Activated CD4-positive, alpha-beta T cell treated with anti-CD3 and anti-CD28 coated beads, Interleukin-2, Interleukin-6, amounts not matched to agents 100 ng/mL and 50 ng/mL, durations not matched to agents 16 hours and 8 hours (primary cell): ENCODE measurements at regions not wholly inside any gene's neighbourhood (a gene's known extent, or its start where the extent isn't known, plus 50 kb on each side); places are given as distances from the start of the nearest gene placed in this dataset.
"Not testable (repeated sequence)": the region's sequence is repeated elsewhere in the genome, so short reads cannot be mapped to it uniquely, and the experiment has no call there.

ENCODE experiments used
- DNase-seq: peaks from one replicate; pipeline ENCODE4 v3.0.0-alpha.2; 2020

DNA sequence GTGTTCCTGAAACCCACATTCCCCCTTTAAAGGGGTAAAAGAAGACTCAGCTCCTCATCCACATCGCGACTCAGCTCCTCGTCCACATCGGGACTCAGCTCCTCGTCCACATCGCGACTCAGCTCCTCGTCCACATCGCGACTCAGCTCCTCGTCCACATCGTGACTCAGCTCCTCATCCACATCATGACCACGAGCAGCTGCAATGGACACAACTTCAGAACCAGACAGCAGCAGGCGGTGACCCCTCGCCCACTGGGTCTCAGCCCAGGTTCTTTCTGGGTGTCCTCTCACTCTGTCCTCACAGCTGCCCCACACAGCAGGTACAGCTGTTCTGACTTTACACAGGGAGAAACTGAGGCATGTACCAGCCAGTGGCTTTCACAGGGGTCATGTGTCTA, 163.5 kb upstream of the SALL3 start:
- no peak for DNase-seq

DNA sequence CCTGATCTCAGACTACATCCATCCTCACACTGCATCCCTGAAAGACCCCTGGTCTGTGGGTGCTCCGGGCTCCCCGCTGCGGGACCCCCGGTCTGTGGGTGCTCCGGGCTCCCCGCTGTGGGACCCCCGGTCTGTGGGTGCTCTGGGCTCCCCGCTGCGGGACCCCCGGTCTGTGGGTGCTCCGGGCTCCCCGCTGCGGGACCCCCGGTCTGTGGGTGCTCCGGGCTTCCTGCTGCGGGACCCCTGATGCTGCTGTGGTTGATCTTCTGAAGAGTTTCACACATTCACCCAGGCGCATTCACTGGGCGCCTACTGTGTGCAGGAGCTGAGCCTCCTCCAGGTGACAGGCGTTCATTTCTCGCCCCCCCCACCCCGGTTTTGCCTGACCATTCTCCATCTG, 162.7 kb upstream of the SALL3 start:
- no peak for DNase-seq

DNA sequence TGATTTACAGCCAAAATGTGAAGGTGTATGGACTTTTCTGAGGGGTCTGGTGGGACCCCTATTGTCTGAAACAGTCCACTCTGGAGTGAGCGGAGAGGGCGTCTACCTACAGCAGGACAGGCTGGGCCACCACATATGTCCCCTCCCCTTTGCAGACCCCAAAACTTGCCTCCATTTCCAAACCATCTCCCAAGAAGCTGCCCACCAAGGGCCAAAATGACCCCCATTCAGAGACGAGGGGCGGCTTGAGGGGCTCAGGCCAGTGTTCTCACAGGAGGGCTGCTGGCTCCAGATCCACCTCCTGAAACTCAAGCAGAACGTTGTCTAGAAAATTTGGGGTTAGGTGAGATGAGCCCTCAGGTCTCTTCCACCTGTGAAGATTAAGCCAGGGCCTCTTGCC, 161.1 kb upstream of the SALL3 start:
- no peak for DNase-seq

DNA sequence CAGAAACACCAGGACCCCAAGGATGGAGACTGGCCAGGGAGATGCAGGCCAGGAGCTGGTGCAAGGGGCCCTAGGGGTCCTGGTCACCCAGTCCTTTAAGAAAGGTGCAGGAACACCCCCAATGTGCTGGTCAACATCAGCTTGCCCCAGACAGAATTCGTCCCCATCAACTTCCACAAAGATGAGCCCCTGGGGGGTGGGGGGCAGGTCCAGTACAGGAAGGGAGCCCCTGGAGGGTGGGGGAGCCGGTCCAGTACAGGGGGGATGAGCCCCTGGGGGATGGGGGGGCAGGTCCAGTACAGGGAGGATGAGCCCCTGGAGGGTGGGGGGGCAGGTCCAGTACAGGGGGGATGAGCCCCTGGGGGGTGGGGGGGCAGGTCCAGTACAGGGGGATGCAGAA, 160.7 kb upstream of the SALL3 start:
- DNase-seq: no peak

DNA sequence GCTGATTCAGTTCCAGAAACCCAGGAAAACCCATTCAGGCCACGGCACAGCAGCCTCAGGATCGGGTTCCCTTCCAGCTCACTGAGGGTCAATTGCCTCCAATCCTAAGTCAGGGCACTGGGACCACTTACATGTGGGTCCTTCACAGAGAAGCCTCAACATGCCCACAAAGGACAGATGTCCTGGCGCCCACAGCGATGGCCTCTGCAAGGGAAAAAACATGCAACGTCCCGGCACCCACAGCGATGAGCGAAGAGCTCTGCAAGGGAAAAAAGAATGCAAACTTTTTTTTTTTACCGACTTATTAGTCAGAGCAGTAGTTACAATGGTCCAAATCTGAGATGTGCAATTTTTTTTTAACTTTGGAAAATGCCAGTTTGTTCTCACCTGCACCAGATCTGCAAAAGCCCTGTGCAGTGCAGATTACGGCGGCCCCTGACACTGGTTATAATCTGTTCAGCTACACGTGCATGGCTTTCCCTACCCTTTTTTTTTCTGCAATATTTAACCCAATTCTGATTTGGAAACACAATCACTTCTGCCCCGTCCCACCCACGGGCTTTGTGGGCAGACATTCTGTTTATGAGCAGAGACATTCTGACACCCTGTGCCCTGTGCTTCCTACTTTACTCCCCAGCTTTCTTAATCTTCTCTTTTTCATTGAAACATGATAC, 159.3 kb upstream of the SALL3 start:
- DNase-seq: no peak

DNA sequence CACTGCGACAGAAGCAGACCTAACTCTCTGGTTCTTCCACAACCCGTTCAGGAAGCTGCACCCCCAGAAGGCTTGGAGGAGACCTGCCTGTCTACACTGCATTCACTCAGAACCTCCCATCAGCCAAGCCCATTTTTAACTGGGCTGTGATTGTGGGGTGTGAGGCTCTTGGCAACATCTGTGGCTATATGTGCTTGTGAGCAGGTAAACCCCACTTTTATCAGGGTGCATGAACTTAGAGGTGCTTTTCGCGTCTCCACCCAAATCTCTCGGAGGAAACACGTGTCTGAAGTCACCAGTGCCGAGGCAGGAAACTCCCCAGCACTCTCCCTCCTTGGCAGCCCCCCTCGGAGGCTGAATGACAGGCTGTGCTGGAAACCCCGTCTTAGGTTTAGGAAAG, 158.2 kb upstream of the SALL3 start:
- DNase-seq: no peak

DNA sequence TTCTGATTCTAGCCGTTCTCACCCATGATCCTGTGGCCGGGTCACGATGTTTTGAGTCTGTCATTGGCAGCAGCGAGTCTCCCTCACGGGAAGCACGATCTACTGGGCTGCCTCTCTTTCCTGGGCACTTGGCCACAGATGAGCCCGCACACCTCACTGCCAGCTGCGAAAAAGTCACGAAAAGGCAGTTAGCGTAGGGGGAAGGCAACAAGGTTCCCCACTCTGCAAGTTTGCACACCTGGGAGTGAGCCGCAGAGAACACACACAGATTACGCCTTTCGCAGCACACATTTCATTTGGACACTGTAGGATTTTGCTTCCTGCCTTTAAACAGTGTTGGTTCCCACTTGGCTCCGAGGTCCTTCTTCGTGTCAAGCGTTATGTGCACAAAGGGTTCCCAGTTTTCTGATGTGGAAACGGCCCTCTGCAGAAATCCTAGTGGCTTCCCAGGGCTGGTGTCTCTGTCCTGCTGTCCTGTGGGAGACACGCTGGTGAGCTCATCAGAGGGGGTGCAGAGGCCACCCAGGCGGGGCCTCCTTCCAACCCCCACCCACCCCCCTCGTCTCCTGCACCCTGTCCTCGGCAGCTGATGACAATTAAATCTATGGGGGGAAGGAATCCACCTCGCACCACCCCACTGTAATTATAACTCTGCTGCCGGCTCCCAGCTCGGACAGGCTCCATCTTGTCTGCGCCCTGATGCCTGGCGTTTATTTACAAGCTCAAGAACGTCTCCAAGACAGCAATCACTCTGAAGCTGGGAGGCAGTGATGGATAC, 157.3 kb upstream of the SALL3 start:
- no peak for DNase-seq

DNA sequence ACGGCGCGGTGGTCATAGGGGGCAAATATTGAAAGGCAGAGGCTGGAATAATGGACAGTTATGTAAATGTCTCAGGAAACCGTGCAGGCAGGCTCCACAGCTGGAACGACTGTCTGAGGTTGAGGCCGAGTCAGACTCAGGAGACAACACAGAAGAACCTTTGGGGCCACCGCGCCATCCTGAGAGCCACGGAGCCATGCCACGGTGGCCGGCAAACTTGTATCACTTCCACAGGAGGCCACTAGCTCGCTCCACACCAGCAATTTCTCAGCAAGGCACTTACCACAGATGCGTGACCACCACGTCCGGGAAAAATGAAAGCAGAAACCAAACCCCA, 156.7 kb upstream of the SALL3 start:
- no peak for DNase-seq

DNA sequence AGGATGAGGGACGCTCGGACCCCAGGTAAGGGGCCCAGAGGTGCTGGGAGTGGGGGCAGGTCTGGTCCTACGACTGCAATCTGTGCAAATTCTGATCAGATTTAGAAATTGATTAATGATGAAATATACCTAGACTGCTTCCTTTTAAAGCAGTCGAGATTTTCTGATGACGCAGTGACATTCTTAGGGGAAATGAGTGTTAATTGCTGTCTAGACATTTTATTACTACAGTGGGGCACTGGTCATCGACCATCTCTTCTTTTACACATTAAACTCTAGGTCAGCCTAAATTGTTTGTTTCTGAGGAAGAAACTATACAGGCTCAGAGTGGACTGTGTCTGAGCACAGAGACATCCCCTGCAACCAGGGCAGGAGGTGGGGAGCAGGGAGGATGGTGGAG, 154.4 kb upstream of the SALL3 start:
- DNase-seq: no peak

DNA sequence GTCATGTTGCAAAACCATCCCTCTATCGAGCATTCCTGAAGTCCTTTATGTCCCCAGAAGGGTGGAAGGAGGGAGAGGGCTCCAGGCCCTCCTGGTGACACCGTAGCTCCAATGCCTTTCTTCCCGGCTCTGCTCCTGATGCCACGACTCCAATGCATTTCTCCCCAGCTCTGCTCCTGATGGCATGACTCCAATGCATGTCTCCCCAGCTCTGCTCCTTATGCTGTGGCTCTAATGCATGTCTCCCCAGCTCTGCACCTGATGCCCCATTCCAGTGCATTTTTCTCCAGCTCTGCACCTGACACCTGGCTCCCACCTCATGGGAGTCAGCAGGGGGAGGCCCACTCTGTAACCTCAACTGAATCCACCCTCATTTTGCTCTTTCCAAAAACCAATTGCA, 153.0 kb upstream of the SALL3 start:
- no peak for DNase-seq

DNA sequence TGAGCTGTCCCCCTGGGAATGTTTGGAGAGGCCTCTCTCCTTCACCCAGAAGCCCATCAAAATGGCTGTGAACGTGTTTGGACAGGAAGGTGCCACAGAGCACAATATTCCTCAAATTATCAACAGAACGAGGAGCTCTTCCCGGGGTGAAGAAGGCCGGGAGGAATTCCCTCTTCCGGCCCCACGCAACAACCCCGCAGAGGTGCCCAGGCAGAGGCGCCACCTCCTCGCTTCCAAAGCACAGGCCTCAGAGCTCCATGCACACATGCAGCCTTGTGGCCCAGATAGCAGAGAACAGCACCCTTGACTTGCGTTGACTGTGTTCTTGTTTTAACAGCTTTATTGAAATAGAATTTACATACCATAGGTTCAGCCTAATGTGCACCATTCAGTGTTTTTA, 152.5 kb upstream of the SALL3 start:
- no peak for DNase-seq

DNA sequence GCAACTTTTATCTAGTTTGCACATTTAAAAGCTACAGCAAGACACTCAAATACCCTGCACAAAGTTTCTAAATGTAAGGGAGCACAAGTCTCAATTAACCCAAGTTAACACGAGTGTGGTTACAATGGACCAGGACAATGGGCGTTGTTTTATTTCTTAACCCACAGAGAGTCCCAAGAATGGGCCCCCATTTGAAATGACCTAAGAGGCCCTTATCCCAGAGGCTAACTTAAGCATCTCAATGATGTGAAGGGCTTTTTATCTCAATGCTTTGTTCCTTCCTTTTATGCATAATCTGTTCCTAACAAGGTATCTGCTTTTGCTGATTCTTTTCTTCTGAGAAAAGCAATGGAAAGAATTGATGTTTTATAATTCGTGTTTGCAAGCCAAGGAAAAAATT, 151.5 kb upstream of the SALL3 start:
- DNase-seq: no peak

DNA sequence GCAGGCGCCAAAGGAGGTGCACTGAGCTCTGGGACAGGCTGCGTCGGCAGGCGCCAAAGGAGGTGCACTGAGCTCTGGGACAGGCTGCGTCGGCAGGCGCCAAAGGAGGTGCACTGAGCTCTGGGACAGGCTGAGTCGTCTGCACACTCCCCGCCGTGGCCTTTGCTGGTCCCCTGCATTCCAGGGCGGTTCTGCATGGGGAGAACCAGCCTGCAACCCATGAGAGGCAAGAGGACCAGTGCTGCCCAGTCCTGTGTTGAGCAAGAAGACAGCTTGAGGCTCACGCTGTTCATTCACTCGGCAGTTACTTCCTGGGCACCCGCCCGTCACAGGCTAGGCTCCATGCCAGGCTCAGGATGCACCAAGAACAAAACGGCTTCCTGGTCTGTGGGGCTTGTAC, 150.6 kb upstream of the SALL3 start:
- DNase-seq: not testable (repeated sequence)

DNA sequence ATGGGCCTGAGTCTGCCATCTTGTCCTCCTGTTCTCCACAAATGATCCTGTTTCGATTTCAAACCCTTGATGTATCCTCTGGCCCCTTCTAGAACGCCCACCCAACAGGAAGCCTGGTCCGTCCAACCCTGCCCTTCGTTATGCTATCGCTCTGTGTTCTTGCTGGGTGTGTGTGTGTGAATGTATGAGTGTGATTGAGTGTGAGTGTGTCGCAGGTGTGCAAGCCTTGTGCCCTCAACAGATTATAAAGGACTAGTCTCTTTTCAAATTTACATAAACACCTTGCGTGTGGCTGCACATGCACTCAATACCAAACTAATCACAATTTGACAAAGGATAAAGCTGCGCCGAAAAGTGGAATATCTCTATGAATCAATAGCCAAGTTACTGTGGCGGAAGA, 149.5 kb upstream of the SALL3 start:
- no peak for DNase-seq

DNA sequence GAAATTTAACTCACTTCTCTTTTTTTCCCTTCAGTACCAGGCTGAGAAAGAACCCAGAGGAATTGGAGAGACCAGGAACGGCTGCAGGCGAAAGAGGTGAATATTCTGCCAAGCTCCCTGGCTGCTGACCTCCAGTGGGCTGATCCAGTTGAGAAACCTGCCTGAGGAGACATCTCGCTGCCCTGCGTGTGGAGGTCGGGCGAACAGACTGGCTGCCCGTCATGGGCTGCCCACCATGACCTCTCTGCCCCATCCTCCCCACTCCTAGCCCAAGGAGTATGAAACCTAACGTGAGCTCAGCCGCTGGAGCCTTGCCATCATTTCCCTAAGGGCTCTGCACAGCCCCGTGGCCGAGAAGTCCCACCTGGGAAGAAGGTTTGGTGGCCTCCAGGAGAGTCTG, 148.8 kb upstream of the SALL3 start:
- DNase-seq: no peak

DNA sequence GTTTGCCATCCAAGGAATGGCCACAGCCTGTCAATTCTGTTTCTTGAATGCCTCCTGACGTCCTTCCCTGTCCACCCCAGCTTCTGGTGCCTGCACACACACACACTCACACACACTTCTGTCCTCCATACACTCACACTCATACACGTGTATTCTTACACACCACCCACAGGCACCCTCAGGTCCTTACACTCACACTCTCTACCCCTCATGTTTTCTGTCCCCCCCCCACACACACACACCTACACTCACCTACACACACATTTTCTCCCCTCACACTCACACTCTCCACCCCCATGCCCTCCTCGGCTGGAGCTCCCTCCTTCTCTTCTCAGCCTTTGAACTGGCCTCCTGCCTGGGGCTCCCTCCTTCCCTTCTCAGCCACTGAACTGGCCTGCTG, 148.0 kb upstream of the SALL3 start:
- no peak for DNase-seq

DNA sequence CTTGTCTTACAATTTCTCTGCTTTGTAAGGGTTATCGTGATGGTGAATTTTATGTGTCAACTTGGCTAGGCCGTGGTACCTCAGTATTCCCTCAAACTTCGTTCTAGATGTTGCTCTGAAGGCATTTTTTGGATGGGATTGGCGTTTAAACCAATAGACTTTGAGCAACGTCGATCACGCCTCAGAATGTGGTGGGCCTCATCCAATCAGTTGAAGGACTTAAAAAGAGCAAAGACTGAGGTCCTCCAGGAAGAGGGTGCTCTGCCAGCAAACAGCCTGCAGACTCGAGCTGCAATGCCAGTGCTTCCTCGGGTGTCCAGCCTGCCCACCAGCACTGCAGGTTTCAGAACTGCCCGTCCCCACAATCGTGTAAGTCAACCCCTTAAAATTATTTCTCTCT, 145.8 kb upstream of the SALL3 start:
- no peak for DNase-seq

DNA sequence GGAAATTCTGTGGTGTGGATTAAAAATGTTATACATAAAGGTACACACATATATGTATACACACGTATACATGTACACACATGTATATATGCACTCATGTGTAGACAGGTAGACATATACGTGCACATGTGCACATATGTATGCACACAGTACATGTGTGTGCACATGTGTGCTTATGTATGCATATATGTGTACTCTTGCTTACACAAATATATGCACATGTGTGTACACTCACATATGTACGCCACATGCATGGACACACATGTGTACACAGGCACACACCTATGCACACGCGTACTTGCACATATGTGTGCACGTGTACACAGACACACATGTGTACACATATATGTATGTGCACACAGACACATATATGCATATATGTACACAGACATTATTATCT, 142.8 kb upstream of the SALL3 start:
- DNase-seq: no peak

DNA sequence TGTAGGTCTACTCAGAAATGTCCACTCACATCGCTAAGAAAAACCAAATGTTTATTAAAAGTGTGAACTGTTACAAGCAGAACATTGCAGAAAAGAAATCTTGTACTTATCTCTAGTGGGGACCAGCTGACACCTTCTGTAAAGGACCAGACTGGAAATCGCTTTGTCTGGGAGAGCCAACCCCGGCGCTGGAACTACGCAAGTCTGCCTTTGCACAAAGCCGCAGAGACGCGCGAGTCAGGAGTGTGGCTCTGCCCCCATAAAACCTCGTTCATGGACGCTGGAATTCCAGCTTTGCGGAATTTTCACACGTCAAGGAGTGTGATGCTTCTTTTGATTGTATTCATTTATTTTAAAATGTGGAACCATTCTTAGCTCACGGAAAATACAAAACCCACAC, 141.9 kb upstream of the SALL3 start:
- DNase-seq: no peak

DNA sequence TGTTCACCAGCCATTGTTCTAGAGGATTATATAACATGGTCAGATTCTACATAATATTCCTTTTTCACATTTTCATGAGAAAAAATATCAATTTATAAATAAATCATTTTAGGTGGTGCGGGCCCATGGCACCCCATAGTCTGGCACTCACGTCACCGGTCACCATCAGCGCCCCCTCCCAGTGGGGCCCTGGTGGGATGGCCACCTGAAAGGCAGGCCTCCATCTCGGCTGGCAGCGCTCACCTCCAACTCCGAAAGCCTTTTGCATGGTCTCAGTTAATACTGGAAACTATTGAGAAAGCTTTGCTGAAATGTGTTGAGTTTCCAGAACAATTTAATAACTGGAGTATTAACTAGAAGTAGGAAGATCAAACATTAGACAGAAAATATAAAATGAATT, 141.4 kb upstream of the SALL3 start:
- DNase-seq: no peak

DNA sequence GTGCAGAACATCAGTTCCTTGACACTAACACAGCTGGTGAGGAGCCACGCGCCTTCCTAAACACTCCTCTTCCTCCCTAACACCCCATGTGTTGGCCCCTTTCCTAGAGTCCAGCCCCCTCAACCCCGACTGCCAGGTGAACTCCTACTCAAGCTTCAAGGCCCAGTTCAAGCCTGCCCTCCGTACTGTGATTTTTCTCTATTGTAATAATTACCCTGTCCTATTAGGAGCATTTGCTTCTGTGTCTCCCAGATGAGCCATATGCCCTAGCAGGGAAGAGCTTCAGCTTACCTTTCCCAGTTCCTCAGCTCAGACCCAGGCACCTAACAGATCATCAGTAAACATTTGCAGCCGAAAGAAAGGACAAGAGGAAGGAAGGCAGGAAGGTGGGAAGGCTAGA, 130.6 kb upstream of the SALL3 start:
- no peak for DNase-seq

DNA sequence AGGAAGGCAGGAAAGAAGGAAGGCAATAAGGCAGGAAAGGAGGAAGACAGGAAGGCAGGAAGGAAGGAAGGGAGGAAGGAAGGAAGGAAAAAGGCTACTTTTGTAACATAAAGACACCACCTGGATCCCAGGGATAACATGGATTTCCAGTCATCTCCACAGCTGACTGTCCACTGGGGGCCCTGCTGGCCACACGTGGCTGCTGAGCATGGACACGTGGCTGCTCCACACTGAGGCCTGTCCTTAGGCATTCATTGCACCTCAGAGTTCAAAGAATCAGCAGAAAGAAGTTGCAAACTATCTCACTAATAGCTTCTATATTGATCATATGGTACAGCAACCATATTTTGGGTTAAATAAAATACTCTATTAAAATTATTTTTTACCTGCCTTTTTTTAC, 130.2 kb upstream of the SALL3 start:
- no peak for DNase-seq

DNA sequence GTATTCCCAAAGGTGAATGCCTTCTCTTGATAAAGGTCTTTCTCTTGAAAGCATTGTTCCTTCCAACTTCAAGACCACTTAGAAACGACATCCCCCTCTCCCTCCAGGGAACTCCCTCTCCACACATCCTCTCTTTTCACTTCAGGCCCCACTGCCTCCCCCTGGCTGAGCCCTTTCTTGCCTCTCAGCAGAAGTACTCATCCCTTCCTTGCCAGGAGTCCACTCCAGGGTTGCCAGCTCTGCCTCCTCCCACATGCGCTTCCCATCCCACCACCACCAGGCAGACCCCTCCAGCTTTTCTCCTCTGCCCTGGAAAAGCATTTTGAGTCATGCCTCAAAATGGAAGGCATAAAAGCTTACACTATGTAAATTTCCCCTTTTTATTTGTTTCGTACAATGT, 126.3 kb upstream of the SALL3 start:
- DNase-seq: no peak

DNA sequence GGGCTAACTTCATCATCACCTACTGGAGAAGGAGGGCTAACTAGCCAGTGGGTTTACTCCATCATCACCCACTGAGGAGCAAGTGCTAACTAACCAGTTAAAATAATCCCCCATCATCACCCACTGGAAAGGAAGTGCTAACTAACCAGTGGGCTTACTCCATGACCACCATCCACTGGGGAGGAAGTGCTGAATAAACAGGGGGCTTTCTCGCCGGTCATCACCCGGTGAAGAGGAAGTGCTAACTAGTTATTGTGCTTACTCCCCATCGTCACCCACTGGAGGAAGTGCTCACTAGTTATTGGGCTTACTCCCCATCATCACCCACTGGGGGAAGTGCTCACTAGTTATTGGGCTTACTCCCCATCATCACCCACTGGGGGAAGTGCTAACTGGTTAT, 124.4 kb upstream of the SALL3 start:
- no peak for DNase-seq
